Mesenchymal stem cell (in vitro differentiated cells and primary cell): ENCODE measurements at regions not wholly inside any gene's neighbourhood (a gene's known extent, or its start where the extent isn't known, plus 50 kb on each side); places are given as distances from the start of the nearest gene placed in this dataset.

Experiments used
- DNase-seq: peaks from one replicate; pipeline ENCODE4 v3.0.0-alpha.2; 2013
- H2AFZ ChIP-seq: one replicate; pipeline ENCODE4 v1.6.1; 2013; ENCODE audit warnings: low read depth, mild to moderate bottlenecking, control low read depth, inconsistent platforms, low read length, moderate library complexity
- H2AK5ac ChIP-seq: 2 replicates; pipeline ENCODE4 v1.6.1; 2013; ENCODE audit warnings: low read length, moderate library complexity, mild to moderate bottlenecking, inconsistent platforms; ENCODE audit not compliant: severe bottlenecking
- H2BK120ac ChIP-seq: one replicate; pipeline ENCODE4 v1.6.1; 2013; ENCODE audit warnings: low read depth, mild to moderate bottlenecking, inconsistent platforms, low read length, moderate library complexity
- H2BK12ac ChIP-seq, 2 experiments: one replicate each; pipeline ENCODE4 v1.6.1; 2013; ENCODE audit warnings: inconsistent platforms in 2 of 2, low read length in 2 of 2, mild to moderate bottlenecking in 2 of 2, moderate library complexity in 2 of 2, control low read depth in 1 of 2
- H2BK15ac ChIP-seq: one replicate; pipeline ENCODE4 v1.6.1; 2013; ENCODE audit warnings: mild to moderate bottlenecking, low read depth, inconsistent platforms; ENCODE audit not compliant: poor library complexity, severe bottlenecking
- H2BK5ac ChIP-seq: 2 replicates; pipeline ENCODE4 v1.6.1; 2013; ENCODE audit warnings: low read depth, mild to moderate bottlenecking, low read length, control low read depth, inconsistent platforms; ENCODE audit not compliant: poor library complexity, severe bottlenecking
- H3K14ac ChIP-seq, 2 experiments: one replicate each; pipeline ENCODE4 v1.6.1; 2013; ENCODE audit warnings: inconsistent platforms in 2 of 2, low read length in 2 of 2, control low read depth in 1 of 2, mild to moderate bottlenecking in 1 of 2, moderate library complexity in 1 of 2
- H3K18ac ChIP-seq, 2 experiments: one replicate each; pipeline ENCODE4 v1.6.1; 2013; ENCODE audit warnings: inconsistent platforms in 2 of 2, low read length in 2 of 2, control low read depth in 1 of 2, low read depth in 1 of 2, mild to moderate bottlenecking in 1 of 2
- H3K23ac ChIP-seq, 2 experiments: one replicate each; pipeline ENCODE4 v1.6.1; 2013; ENCODE audit warnings: inconsistent platforms in 2 of 2, low read length in 2 of 2, mild to moderate bottlenecking in 2 of 2, moderate library complexity in 2 of 2, control low read depth in 1 of 2
- H3K27ac ChIP-seq: 2 replicates; pipeline ENCODE4 v1.5.1; 2013; ENCODE audit warnings: mild to moderate bottlenecking, moderate library complexity, low read length, control low read depth, inconsistent platforms; ENCODE audit not compliant: poor library complexity, severe bottlenecking
- H3K27me3 ChIP-seq, 2 experiments: 2 replicates each; pipeline versions ENCODE4 v1.6.1 to v1.7.0; 2013; ENCODE audit warnings: low read length in 2 of 2, mild to moderate bottlenecking in 2 of 2, moderate library complexity in 2 of 2, control low read depth in 1 of 2, inconsistent platforms in 1 of 2; ENCODE audit not compliant: control insufficient read depth in 1 of 2, insufficient read depth in 1 of 2
- H3K36me3 ChIP-seq, 2 experiments: 2 replicates each; pipeline versions ENCODE4 v1.6.1 to v1.7.0; 2013; ENCODE audit warnings: low read length in 2 of 2, control low read depth in 1 of 2, inconsistent platforms in 1 of 2, low read depth in 1 of 2, mild to moderate bottlenecking in 1 of 2; ENCODE audit not compliant: insufficient read depth in 2 of 2, control insufficient read depth in 1 of 2
- H3K4ac ChIP-seq, 2 experiments: one replicate each; pipeline ENCODE4 v1.6.1; 2013; ENCODE audit warnings: inconsistent platforms in 2 of 2, low read length in 2 of 2, mild to moderate bottlenecking in 2 of 2, moderate library complexity in 2 of 2, control low read depth in 1 of 2, low read depth in 1 of 2
- H3K4me1 ChIP-seq: 2 replicates; pipeline ENCODE4 v1.6.1; 2013; ENCODE audit warnings: low read depth, low read length, control low read depth; ENCODE audit not compliant: control insufficient read depth, insufficient read depth
- H3K4me2 ChIP-seq: 2 replicates; pipeline ENCODE4 v1.6.1; 2013; ENCODE audit warnings: low read length, mild to moderate bottlenecking, inconsistent platforms; ENCODE audit not compliant: poor library complexity, severe bottlenecking
- H3K4me3 ChIP-seq, 2 experiments: 2 replicates each; pipeline versions ENCODE4 v1.5.1 to v1.7.0; 2013; ENCODE audit warnings: low read length in 2 of 2, mild to moderate bottlenecking in 2 of 2, control low read depth in 1 of 2, low read depth in 1 of 2; ENCODE audit not compliant: insufficient read depth in 1 of 2
- H3K79me1 ChIP-seq: replicated peaks from 2 replicates; pipeline ENCODE4 v1.6.1; 2013; ENCODE audit warnings: mild to moderate bottlenecking, control low read depth, low read length, inconsistent platforms; ENCODE audit not compliant: poor library complexity, severe bottlenecking
- H3K9ac ChIP-seq: 2 replicates; pipeline ENCODE4 v1.7.0; 2013; ENCODE audit warnings: mild to moderate bottlenecking, low read length, moderate library complexity
- H3K9me3 ChIP-seq: 2 replicates; pipeline ENCODE4 v1.7.0; 2013; ENCODE audit warnings: mild to moderate bottlenecking, low read length; ENCODE audit not compliant: control insufficient read depth
- H4K8ac ChIP-seq: one replicate; pipeline ENCODE4 v1.6.1; 2013; ENCODE audit warnings: inconsistent platforms, mild to moderate bottlenecking, low read length, moderate library complexity
- H4K91ac ChIP-seq: one replicate; pipeline ENCODE4 v1.6.1; 2013; ENCODE audit warnings: mild to moderate bottlenecking, low read length, inconsistent platforms
- WGBS: methylation state at CpG from one replicate; pipeline ENCODE4 v1.1.7; 2013; ENCODE audit warnings: mixed read lengths; 5-methylcytosine and 5-hydroxymethylcytosine counted together

DNA sequence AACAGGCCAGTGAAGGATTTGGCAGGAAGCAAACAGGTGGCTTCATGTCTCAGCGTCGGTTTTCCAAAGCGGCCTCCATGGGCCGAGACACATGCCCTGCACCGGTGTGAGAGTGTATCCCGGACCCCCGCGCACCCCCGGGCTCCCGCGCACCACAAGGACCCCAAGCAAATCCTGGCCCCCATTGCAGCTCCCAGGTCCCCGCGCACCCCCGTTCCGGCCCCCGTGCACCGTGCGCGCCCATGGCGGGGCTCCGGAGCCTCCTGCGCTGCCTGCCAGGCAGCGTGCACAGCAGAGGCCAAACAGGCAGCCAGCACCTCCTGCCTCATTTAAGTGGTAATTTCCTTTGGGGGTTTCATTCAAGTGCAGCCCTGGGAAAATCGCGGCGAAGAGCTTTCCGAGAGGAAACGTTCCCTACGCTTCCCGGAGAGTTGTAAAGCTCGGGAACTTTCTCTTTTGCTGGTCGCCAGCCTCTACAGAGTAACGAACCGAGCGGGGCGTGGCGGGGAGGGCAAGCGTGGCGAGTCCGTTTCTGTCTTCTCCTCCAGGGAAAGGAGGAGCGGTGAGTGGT lies 145.5 kb upstream of the SLC24A2 start:
- H2BK15ac ChIP-seq: no peak overlapping the region
- H3K9me3 ChIP-seq: no peaks in the 10 kb centered on the region
- WGBS: 14% methylated on average over 40 of the region's 41 CpGs
- H2AK5ac ChIP-seq: no peak overlapping the region
- DNase-seq: peak; percentile 61
- H2BK12ac ChIP-seq: peak overlapping the region in 1 of 2 experiments; percentile 42
- H2BK120ac ChIP-seq: no peak overlapping the region
- H2AFZ ChIP-seq: peak overlapping the region; percentile 39
- peak overlapping the region in 1 of 2 experiments; percentile 79 for H3K14ac ChIP-seq
- no peaks in the 10 kb centered on the region for H3K36me3 ChIP-seq
- peak overlapping the region; percentile 74 for H3K4me2 ChIP-seq
- no peak overlapping the region for H3K4ac ChIP-seq
- peaks cover 7% of the 10 kb centered on the region for H3K4me1 ChIP-seq
- no peak overlapping the region for H2BK5ac ChIP-seq
- H4K91ac ChIP-seq: no peak overlapping the region
- no peak overlapping the region for H3K23ac ChIP-seq
- peaks cover 0 to 5% of the 10 kb centered on the region in 2 experiments for H3K27me3 ChIP-seq
- no peak overlapping the region for H3K27ac ChIP-seq
- no peaks in the 10 kb centered on the region for H3K79me1 ChIP-seq
- peak overlapping the region; percentile 80 for H3K9ac ChIP-seq
- peak overlapping the region; percentile 57 to 83 for H3K4me3 ChIP-seq
- no peak overlapping the region for H4K8ac ChIP-seq
- H3K18ac ChIP-seq: peak overlapping the region; percentile 62 to 78

DNA sequence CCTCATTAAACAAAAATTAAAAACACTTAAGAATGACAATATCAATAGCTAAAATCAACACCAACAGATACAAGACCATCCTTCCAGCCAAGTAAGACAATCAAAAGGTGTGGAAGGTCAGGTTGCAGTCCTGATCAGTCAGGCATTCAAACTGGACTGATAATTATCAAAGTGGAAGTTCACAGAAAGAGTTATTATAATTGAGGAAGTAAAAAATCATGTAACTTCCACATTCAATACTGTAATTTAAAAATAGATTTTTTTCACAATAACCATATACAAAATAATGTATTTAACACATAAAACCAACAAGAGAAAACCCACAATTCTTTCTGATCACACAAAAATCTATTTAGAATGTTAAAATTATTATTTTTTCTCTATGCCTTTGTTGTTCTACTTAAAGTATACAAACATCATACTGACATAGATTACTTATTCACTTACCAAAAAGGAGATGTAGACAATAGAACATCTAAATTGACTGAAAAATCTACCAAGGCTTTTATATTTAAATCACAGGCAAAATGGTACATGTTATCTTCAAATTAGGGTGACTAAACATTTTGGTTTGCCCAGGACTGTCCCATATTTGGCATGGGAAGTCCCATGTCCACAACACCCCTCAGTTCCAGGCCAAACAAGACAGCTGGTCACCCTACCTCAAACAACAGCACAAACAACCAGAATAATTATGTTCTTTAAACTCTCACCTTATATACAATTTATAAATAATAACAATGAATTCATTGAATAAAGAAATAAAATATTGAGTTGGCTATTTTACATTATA lies 142.5 kb upstream of the SLC24A2 start:
- no peak overlapping the region for H3K27ac ChIP-seq
- no peaks in the 10 kb centered on the region for H3K9me3 ChIP-seq
- H4K8ac ChIP-seq: no peak overlapping the region
- H3K36me3 ChIP-seq: no peaks in the 10 kb centered on the region
- H3K9ac ChIP-seq: no peak overlapping the region
- no peak overlapping the region for H2AFZ ChIP-seq
- peaks cover 7% of the 10 kb centered on the region for H3K4me1 ChIP-seq
- no peak overlapping the region for H3K23ac ChIP-seq
- peaks cover 0 to 21% of the 10 kb centered on the region in 2 experiments for H3K27me3 ChIP-seq
- no peak overlapping the region for H2BK5ac ChIP-seq
- DNase-seq: no peak
- H2BK12ac ChIP-seq: no peak overlapping the region
- H3K79me1 ChIP-seq: no peaks in the 10 kb centered on the region
- no peak overlapping the region for H4K91ac ChIP-seq
- H3K4me2 ChIP-seq: no peak overlapping the region
- H2BK15ac ChIP-seq: no peak overlapping the region
- H2AK5ac ChIP-seq: no peak overlapping the region
- no peak overlapping the region for H3K4ac ChIP-seq
- H3K18ac ChIP-seq: no peak overlapping the region
- no peak overlapping the region for H2BK120ac ChIP-seq
- no peak overlapping the region for H3K14ac ChIP-seq
- no peak overlapping the region for H3K4me3 ChIP-seq

DNA sequence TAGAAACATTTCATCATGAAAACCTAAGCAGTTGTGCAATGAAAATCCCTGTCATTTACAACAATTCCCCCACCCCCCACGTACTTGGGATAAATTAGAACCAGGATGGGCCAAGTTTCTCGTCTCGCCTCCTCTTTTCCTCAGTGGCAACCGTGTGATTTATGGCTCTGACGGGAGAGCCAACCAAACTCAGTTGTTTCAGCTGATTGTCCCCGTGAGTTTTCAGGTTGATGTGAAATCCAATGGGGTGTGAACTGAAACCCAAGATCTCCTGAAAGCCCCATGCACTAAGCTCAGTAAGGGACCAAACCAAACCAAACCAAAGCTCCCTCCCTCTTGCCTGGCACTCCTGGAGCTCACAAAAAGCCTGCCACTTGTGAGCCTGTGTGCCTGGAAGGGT lies 138.7 kb upstream of the SLC24A2 start:
- Histone ChIP-seq H3K23ac (no peak overlapping the region), H3K27ac (no peak overlapping the region), H2AK5ac (no peak overlapping the region), H3K18ac (no peak overlapping the region), H3K4ac (no peak overlapping the region), H2BK5ac (no peak overlapping the region), H3K4me3 (no peak overlapping the region), H4K8ac (no peak overlapping the region), H3K9me3 (no peaks in the 10 kb centered on the region), H2BK12ac (no peak overlapping the region), H3K36me3 (no peaks in the 10 kb centered on the region), H3K4me1 (no peaks in the 10 kb centered on the region), H3K27me3 (peaks cover 13 to 31% of the 10 kb centered on the region in 2 experiments), H3K9ac (no peak overlapping the region), H2BK15ac (no peak overlapping the region), H3K14ac (no peak overlapping the region), H4K91ac (no peak overlapping the region), H2AFZ (no peak overlapping the region), H3K4me2 (no peak overlapping the region), H2BK120ac (no peak overlapping the region), H3K79me1 (no peaks in the 10 kb centered on the region)
- DNase-seq: no peak
- WGBS: 89% methylated on average over 6 of the region's 6 CpGs

DNA sequence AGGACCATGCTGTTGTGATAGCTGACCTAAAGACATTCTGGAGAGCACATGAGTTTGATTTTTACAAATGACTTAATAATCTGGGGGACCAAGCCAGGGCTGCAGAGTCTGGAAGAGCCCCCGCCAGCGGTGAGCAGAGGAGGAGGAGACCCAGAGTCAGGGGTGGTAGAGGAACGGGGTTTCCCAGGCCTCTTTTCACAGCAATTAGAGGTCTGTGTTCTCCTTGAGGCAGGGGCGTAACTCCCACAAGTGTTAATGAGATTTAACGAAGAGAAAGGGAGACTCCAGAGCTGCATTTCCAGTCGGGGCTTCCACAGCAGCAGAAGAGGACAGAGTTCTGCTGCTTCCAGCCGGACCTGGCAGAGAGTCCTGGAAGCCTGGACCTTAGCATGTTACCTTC lies 137.9 kb upstream of the SLC24A2 start:
- Histone ChIP-seq H3K18ac (no peak overlapping the region), H2BK5ac (no peak overlapping the region), H4K8ac (no peak overlapping the region), H3K14ac (no peak overlapping the region), H3K9me3 (no peaks in the 10 kb centered on the region), H4K91ac (no peak overlapping the region), H3K79me1 (no peaks in the 10 kb centered on the region), H3K4ac (no peak overlapping the region), H2AFZ (no peak overlapping the region), H3K27me3 (peaks cover 13 to 31% of the 10 kb centered on the region in 2 experiments), H2BK120ac (no peak overlapping the region), H3K36me3 (no peaks in the 10 kb centered on the region), H2AK5ac (no peak overlapping the region), H3K23ac (no peak overlapping the region), H3K4me2 (no peak overlapping the region), H3K4me3 (no peak overlapping the region), H3K27ac (no peak overlapping the region), H3K9ac (no peak overlapping the region), H2BK15ac (no peak overlapping the region), H2BK12ac (no peak overlapping the region), H3K4me1 (no peaks in the 10 kb centered on the region)
- WGBS: 66% methylated on average over 7 of the region's 7 CpGs
- no peak for DNase-seq
